ENCODE measurements at regions not wholly inside any gene's neighbourhood (a gene's known extent, or its start where the extent isn't known, plus 50 kb on each side); places are given as distances from the start of the nearest gene placed in this dataset.
"Not testable (repeated sequence)": the region's sequence is repeated elsewhere in the genome, so short reads cannot be mapped to it uniquely, and the experiment has no call there.

GRCh38 chrX:3448563-3448962, 102.1 kb upstream of the MXRA5 start:
- ATAC-seq (ENCODE audit: low read depth) (no peak), DNase-seq (ENCODE audit: low spot score) (no peak)
- no peaks in the 10 kb centered on the region for H3K4me1 ChIP-seq (ENCODE audit: insufficient read depth, poor library complexity, severe bottlenecking)
- no peak for TF ChIP-seq CTCF (IDR thresholded peaks at IDR 0.05; ENCODE audit: poor library complexity, severe bottlenecking)
- H3K36me3 ChIP-seq (ENCODE audit: low read depth): no peaks in the 10 kb centered on the region
- no peaks in the 10 kb centered on the region for H3K9me3 ChIP-seq (ENCODE audit: severe bottlenecking)
- no peaks in the 10 kb centered on the region for H3K27me3 ChIP-seq (ENCODE audit: insufficient read depth, poor library complexity, severe bottlenecking)
- no peak overlapping the region for H3K4me3 ChIP-seq (ENCODE audit: severe bottlenecking)
- H3K27ac ChIP-seq (ENCODE audit: poor library complexity, severe bottlenecking): no peak overlapping the region

- no peaks in the 10 kb centered on the region for H3K27me3 ChIP-seq (ENCODE audit: insufficient read depth, poor library complexity, severe bottlenecking)
- DNase-seq (ENCODE audit: low spot score) (no peak), ATAC-seq (ENCODE audit: low read depth) (no peak)
- no peaks in the 10 kb centered on the region for H3K4me1 ChIP-seq (ENCODE audit: insufficient read depth, poor library complexity, severe bottlenecking)
- H3K36me3 ChIP-seq (ENCODE audit: low read depth): no peaks in the 10 kb centered on the region
- H3K4me3 ChIP-seq (ENCODE audit: severe bottlenecking): no peak overlapping the region
- no peaks in the 10 kb centered on the region for H3K9me3 ChIP-seq (ENCODE audit: severe bottlenecking)
- H3K27ac ChIP-seq (ENCODE audit: poor library complexity, severe bottlenecking): no peak overlapping the region
- no peak for TF ChIP-seq CTCF (IDR thresholded peaks at IDR 0.05; ENCODE audit: poor library complexity, severe bottlenecking)
Measured at GRCh38 chrX:3445806-3446490, 99.5 kb upstream of the MXRA5 start.

- no peaks in the 10 kb centered on the region for H3K9me3 ChIP-seq (ENCODE audit: severe bottlenecking)
- H3K4me3 ChIP-seq (ENCODE audit: severe bottlenecking): no peak overlapping the region
- no peak overlapping the region for H3K27ac ChIP-seq (ENCODE audit: poor library complexity, severe bottlenecking)
- H3K4me1 ChIP-seq (ENCODE audit: insufficient read depth, poor library complexity, severe bottlenecking): no peaks in the 10 kb centered on the region
- DNase-seq (ENCODE audit: low spot score) (no peak), ATAC-seq (ENCODE audit: low read depth) (no peak)
- no peak for TF ChIP-seq CTCF (IDR thresholded peaks at IDR 0.05; ENCODE audit: poor library complexity, severe bottlenecking)
- no peaks in the 10 kb centered on the region for H3K27me3 ChIP-seq (ENCODE audit: insufficient read depth, poor library complexity, severe bottlenecking)
- H3K36me3 ChIP-seq (ENCODE audit: low read depth): no peaks in the 10 kb centered on the region
Measured at GRCh38 chrX:3443184-3443583, 96.7 kb upstream of the MXRA5 start.

- H3K4me1 ChIP-seq (ENCODE audit: insufficient read depth, poor library complexity, severe bottlenecking): no peaks in the 10 kb centered on the region
- H3K27me3 ChIP-seq (ENCODE audit: insufficient read depth, poor library complexity, severe bottlenecking): no peaks in the 10 kb centered on the region
- H3K27ac ChIP-seq (ENCODE audit: poor library complexity, severe bottlenecking): no peak overlapping the region
- ATAC-seq (ENCODE audit: low read depth) (no peak), DNase-seq (ENCODE audit: low spot score) (no peak)
- no peaks in the 10 kb centered on the region for H3K9me3 ChIP-seq (ENCODE audit: severe bottlenecking)
- no peak overlapping the region for H3K4me3 ChIP-seq (ENCODE audit: severe bottlenecking)
- no peak for TF ChIP-seq CTCF (IDR thresholded peaks at IDR 0.05; ENCODE audit: poor library complexity, severe bottlenecking)
- no peaks in the 10 kb centered on the region for H3K36me3 ChIP-seq (ENCODE audit: low read depth)
Measured at GRCh38 chrX:3442691-3443090, 96.2 kb upstream of the MXRA5 start.

- Histone ChIP-seq H3K4me1 (ENCODE audit: insufficient read depth, poor library complexity, severe bottlenecking) (no peaks in the 10 kb centered on the region), H3K36me3 (ENCODE audit: low read depth) (no peaks in the 10 kb centered on the region), H3K27ac (ENCODE audit: poor library complexity, severe bottlenecking) (no peak overlapping the region), H3K4me3 (ENCODE audit: severe bottlenecking) (no peak overlapping the region), H3K9me3 (ENCODE audit: severe bottlenecking) (no peaks in the 10 kb centered on the region), H3K27me3 (ENCODE audit: insufficient read depth, poor library complexity, severe bottlenecking) (no peaks in the 10 kb centered on the region)
- DNase-seq (ENCODE audit: low spot score): no peak
- no peak for ATAC-seq (ENCODE audit: low read depth)
- TF ChIP-seq CTCF (IDR thresholded peaks at IDR 0.05; ENCODE audit: poor library complexity, severe bottlenecking): no peak
Measured at GRCh38 chrX:3440981-3441380, 94.5 kb upstream of the MXRA5 start.

GRCh38 chrX:3435916-3436315, 89.5 kb upstream of the MXRA5 start:
- H3K27ac ChIP-seq (ENCODE audit: poor library complexity, severe bottlenecking); H3K9me3 ChIP-seq (ENCODE audit: severe bottlenecking); ATAC-seq (ENCODE audit: low read depth); DNase-seq (ENCODE audit: low spot score); H3K36me3 ChIP-seq (ENCODE audit: low read depth); H3K27me3 ChIP-seq (ENCODE audit: insufficient read depth, poor library complexity, severe bottlenecking); H3K4me1 ChIP-seq (ENCODE audit: insufficient read depth, poor library complexity, severe bottlenecking); H3K4me3 ChIP-seq (ENCODE audit: severe bottlenecking): not testable (repeated sequence)
